Keratinocyte (primary cell): ENCODE measurements at regions not wholly inside any gene's neighbourhood (a gene's known extent, or its start where the extent isn't known, plus 50 kb on each side); places are given as distances from the start of the nearest gene placed in this dataset.

Experiments
- EZH2 ChIP-seq: IDR thresholded peaks from one replicate; pipeline ENCODE4 v1.6.1; 2012; ENCODE audit warnings: inconsistent platforms, mild to moderate bottlenecking, low read length, moderate library complexity
- TF ChIP-seq, protein P1 (sequence below), 3 experiments: IDR thresholded peaks in 1 of 3; conservative IDR thresholded peaks in 1 of 3; optimal IDR thresholded peaks in 1 of 3; 2 replicates in 2 of 3; 3 replicates in 1 of 3; pipeline versions ENCODE3 to v1.5.1; 2011; ENCODE audit warnings: low read length in 3 of 3, mild to moderate bottlenecking in 3 of 3, moderate library complexity in 2 of 3, control low read depth in 1 of 3, inconsistent platforms in 1 of 3; ENCODE audit not compliant: insufficient read depth in 2 of 3; ENCODE audit errors: extremely low read depth in 1 of 3

DNA sequence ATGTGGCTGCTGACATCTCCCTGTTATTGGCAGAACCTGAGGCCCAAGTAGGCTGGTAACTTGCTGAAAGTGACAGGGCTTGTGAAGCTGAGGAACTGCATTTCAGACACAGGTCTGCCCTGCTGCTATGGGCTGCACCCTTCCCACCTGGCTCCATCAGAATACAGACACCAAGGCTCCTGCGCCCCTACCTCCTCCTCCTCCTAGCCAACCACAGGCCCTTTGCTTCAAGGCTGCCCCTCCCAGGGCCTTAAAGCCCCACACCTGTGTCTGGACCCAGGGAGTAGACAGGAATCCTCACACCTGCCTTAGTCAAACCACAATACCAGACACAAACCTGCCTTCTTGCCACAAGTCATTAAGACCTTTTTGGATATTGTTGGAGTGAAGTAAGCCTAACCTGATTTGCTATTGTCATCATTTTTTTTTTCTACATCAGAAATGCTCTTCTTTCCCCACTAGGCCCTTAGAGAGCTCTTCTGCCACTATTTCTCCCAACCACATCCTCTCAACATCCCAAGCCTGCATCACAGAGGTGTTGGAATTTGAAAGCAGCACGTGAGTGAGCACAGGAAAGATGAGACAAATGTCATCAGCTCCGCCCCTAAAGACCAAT is 489.7 kb downstream of the EIPR1 start:
- TF ChIP-seq, protein P1, sequence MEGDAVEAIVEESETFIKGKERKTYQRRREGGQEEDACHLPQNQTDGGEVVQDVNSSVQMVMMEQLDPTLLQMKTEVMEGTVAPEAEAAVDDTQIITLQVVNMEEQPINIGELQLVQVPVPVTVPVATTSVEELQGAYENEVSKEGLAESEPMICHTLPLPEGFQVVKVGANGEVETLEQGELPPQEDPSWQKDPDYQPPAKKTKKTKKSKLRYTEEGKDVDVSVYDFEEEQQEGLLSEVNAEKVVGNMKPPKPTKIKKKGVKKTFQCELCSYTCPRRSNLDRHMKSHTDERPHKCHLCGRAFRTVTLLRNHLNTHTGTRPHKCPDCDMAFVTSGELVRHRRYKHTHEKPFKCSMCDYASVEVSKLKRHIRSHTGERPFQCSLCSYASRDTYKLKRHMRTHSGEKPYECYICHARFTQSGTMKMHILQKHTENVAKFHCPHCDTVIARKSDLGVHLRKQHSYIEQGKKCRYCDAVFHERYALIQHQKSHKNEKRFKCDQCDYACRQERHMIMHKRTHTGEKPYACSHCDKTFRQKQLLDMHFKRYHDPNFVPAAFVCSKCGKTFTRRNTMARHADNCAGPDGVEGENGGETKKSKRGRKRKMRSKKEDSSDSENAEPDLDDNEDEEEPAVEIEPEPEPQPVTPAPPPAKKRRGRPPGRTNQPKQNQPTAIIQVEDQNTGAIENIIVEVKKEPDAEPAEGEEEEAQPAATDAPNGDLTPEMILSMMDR (optimal IDR thresholded peaks at IDR 0.05 in 1 of 3, IDR thresholded peaks at IDR 0.05 in 1 of 3, conservative IDR thresholded peaks at IDR 0.05 in 1 of 3; ENCODE audit: extremely low read depth in 1 of 3, insufficient read depth in 2 of 3, low read length in 3 of 3) = no peak
- no peak for TF ChIP-seq EZH2
